WTC11 (cell line): ENCODE measurements at regions not wholly inside any gene's neighbourhood (a gene's known extent, or its start where the extent isn't known, plus 50 kb on each side); places are given as distances from the start of the nearest gene placed in this dataset.

Experiments used
- ATAC-seq: fragments of 200-7000 bp; cut with Tn5 transposase; 2 replicates; pipeline ENCODE4 v1.10.0; 2021; ENCODE audit warnings: mild to moderate bottlenecking, moderate library complexity
- CTCF ChIA-PET: fragments of 300-600 bp; sonication (Branson Sonifier 250); formaldehyde crosslinking; loops from one replicate; lab custom pipeline; 2021; ENCODE audit warnings: antibody characterized with exemption; lab: Charles Lee
- POLR2A ChIA-PET: fragments of 350-600 bp; sonication (Branson Sonifier 250); formaldehyde crosslinking; loops from one replicate; lab custom pipeline; 2021; ENCODE audit warnings: antibody characterized with exemption; lab: Charles Lee
- DNase-seq: peaks from one replicate; pipeline ENCODE4 v3.0.0; 2021; ENCODE audit warnings: low spot score
- H3K27ac Mint-ChIP-seq: 2 replicates; pipeline ENCODE4 v1.8.0; 2021; ENCODE audit warnings: mixed read lengths
- H3K27me3 Mint-ChIP-seq: 2 replicates; pipeline ENCODE4 v1.8.0; 2021; ENCODE audit warnings: low read depth, mild to moderate bottlenecking, moderate library complexity, mixed read lengths
- H3K36me3 Mint-ChIP-seq: 2 replicates; pipeline ENCODE4 v1.8.0; 2021; ENCODE audit warnings: mixed read lengths
- H3K4me1 Mint-ChIP-seq: 2 replicates; pipeline ENCODE4 v1.8.0; 2022; ENCODE audit warnings: mixed read lengths
- H3K4me3 Mint-ChIP-seq: 2 replicates; pipeline ENCODE4 v1.8.0; 2021; ENCODE audit warnings: mild to moderate bottlenecking, moderate library complexity, mixed read lengths
- H3K9me3 Mint-ChIP-seq: 2 replicates; pipeline ENCODE4 v1.8.0; 2021; ENCODE audit warnings: mixed read lengths
- AFF4 ChIP-seq: sonication (generic); formaldehyde crosslinking; IDR thresholded peaks from 2 replicates; pipeline ENCODE4 v1.8.1; 2023; ENCODE audit warnings: mild to moderate bottlenecking, missing genetic modification reagents, borderline replicate concordance
- CTCF ChIP-seq: fragments of 200-600 bp; IDR thresholded peaks from 2 replicates; pipeline ENCODE4 v1.8.0; 2022; ENCODE audit warnings: antibody characterized with exemption
- GRHL2 ChIP-seq: fragments of 250-450 bp; sonication (Bioruptor Pico); IDR thresholded peaks from 2 replicates; pipeline ENCODE4 v1.8.0; 2022; ENCODE audit warnings: mild to moderate bottlenecking, moderate library complexity; ENCODE audit not compliant: insufficient replicate concordance, severe bottlenecking
- IRF2 ChIP-seq: sonication (generic); formaldehyde crosslinking; IDR thresholded peaks from 2 replicates; pipeline ENCODE4 v1.8.0; 2022; ENCODE audit warnings: low read depth, missing genetic modification reagents, borderline replicate concordance
- MYBL2 ChIP-seq: sonication (generic); formaldehyde crosslinking; IDR thresholded peaks from 2 replicates; pipeline ENCODE4 v1.8.1; 2023; ENCODE audit warnings: mild to moderate bottlenecking, moderate library complexity, missing genetic modification reagents
- OVOL2 ChIP-seq: fragments of 250-450 bp; sonication (Bioruptor Pico); IDR thresholded peaks from 2 replicates; pipeline ENCODE4 v1.9.0; 2021; ENCODE audit warnings: mild to moderate bottlenecking, borderline replicate concordance
- ZNF138 ChIP-seq: sonication (generic); formaldehyde crosslinking; conservative IDR thresholded peaks from 2 replicates; pipeline ENCODE4 v1.8.1; 2022; ENCODE audit warnings: mild to moderate bottlenecking, moderate library complexity, missing genetic modification reagents
- ZSCAN18 ChIP-seq: fragments of 250-450 bp; sonication (Bioruptor Pico); IDR thresholded peaks from 2 replicates; pipeline ENCODE4 v2.1.2; 2022; ENCODE audit warnings: mild to moderate bottlenecking, moderate library complexity
- TF ChIP-seq, protein P1 (sequence below): sonication (generic); formaldehyde crosslinking; IDR thresholded peaks from 2 replicates; pipeline ENCODE4 v1.8.1; 2022; ENCODE audit warnings: low read depth, mild to moderate bottlenecking, moderate library complexity, missing genetic modification reagents, borderline replicate concordance
- TF ChIP-seq, protein P2 (sequence below): sonication (generic); formaldehyde crosslinking; IDR thresholded peaks from 2 replicates; pipeline ENCODE4 v1.8.1; 2023; ENCODE audit warnings: mild to moderate bottlenecking, missing genetic modification reagents, moderate library complexity
- TF ChIP-seq, protein P3 (sequence below): sonication (generic); formaldehyde crosslinking; IDR thresholded peaks from 2 replicates; pipeline ENCODE4 v1.8.1; 2023; ENCODE audit warnings: mild to moderate bottlenecking, missing genetic modification reagents, moderate library complexity
- TF ChIP-seq, protein P4 (sequence below): sonication (generic); formaldehyde crosslinking; IDR thresholded peaks from 2 replicates; pipeline ENCODE4 v1.8.1; 2022; ENCODE audit warnings: missing genetic modification reagents, borderline replicate concordance
- TF ChIP-seq, protein P5 (sequence below): sonication (generic); formaldehyde crosslinking; IDR thresholded peaks from 2 replicates; pipeline ENCODE4 v1.8.1; 2023; ENCODE audit warnings: mild to moderate bottlenecking, missing genetic modification reagents

DNA sequence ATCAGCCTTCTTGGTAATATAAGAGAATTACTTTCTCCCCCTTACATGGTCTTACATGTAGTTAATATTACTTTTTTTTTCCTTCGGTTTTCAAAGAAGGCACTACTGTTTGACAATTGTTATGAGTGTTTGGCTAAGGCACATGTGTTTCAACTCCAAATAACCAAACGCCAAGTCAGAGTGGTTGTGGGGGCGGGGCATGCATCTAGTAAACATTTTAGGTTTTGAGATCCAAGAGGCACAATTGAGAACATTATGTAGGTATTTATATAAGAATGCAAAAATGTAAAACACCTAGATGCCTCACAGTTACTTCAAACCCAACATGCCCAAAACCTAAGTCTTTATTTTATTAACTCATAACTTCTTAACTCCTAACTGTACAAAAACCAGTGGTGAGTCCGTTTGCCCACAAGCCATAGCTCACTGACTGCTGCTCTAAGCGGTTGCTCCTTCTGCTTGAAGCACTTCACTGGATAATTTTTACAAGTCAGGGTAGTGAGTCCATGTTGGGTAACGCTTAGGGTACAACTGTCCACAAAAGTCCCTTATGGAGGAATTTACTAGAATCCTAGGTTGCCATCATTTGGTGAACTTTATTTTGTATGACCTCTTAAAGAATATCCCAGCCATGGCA lies 189.9 kb downstream of the HUNK start:
- no peaks in the 10 kb centered on the region for H3K27me3 Mint-ChIP-seq
- TF ChIP-seq, protein P1, sequence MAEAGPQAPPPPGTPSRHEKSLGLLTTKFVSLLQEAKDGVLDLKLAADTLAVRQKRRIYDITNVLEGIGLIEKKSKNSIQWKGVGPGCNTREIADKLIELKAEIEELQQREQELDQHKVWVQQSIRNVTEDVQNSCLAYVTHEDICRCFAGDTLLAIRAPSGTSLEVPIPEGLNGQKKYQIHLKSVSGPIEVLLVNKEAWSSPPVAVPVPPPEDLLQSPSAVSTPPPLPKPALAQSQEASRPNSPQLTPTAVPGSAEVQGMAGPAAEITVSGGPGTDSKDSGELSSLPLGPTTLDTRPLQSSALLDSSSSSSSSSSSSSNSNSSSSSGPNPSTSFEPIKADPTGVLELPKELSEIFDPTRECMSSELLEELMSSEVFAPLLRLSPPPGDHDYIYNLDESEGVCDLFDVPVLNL (CRISPR knock-in tag) = no peak
- TF ChIP-seq IRF2 (CRISPR knock-in tag) = no peak
- H3K36me3 Mint-ChIP-seq = no peaks in the 10 kb centered on the region
- no peak overlapping the region for H3K4me3 Mint-ChIP-seq
- H3K27ac Mint-ChIP-seq = no peak overlapping the region
- CTCF ChIA-PET = no interaction called here
- H3K9me3 Mint-ChIP-seq = peaks cover 10% of the 10 kb centered on the region
- ATAC-seq (no peak), DNase-seq (no peak)
- POLR2A ChIA-PET = no interaction called here
- no peaks in the 10 kb centered on the region for H3K4me1 Mint-ChIP-seq

- H3K36me3 Mint-ChIP-seq = no peaks in the 10 kb centered on the region
- DNase-seq = no peak
- TF ChIP-seq, protein P2, sequence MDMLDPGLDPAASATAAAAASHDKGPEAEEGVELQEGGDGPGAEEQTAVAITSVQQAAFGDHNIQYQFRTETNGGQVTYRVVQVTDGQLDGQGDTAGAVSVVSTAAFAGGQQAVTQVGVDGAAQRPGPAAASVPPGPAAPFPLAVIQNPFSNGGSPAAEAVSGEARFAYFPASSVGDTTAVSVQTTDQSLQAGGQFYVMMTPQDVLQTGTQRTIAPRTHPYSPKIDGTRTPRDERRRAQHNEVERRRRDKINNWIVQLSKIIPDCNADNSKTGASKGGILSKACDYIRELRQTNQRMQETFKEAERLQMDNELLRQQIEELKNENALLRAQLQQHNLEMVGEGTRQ (CRISPR knock-in tag) = no peak
- TF ChIP-seq GRHL2 (CRISPR knock-in tag) (no peak), AFF4 (CRISPR knock-in tag) (no peak)
- no peaks in the 10 kb centered on the region for H3K27me3 Mint-ChIP-seq
- H3K4me1 Mint-ChIP-seq = no peaks in the 10 kb centered on the region
- H3K4me3 Mint-ChIP-seq = no peak overlapping the region
- ChIA-PET CTCF (no interaction called here), POLR2A (no interaction called here)
- ATAC-seq = no peak
- no peak overlapping the region for H3K27ac Mint-ChIP-seq
- H3K9me3 Mint-ChIP-seq = peaks cover 10% of the 10 kb centered on the region
These were observed 188.9 kb downstream of the HUNK start for GRCh38 chr21:32061729-32062128.

DNA sequence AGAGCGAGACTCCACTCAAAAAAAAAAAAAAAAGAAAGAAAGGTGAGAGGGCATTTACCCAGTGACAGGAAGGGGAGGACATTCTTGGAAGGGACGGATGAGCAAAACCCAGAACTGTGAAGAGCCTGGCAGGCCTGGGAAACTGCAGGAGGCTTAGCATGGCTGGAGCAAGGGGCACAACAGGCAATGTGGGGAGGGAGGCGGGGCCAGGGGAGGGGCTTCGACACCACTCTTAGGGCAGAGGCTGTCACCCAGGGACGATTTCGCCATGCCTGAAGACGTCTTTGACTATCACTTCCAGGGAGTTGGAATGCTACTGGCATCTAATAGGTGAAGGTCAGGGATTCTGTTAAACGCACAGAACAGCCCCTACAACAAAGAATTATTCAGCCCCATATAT lies 184.0 kb downstream of the HUNK start:
- ChIA-PET POLR2A (no interaction called here), CTCF (no interaction called here)
- H3K27ac Mint-ChIP-seq = no peak overlapping the region
- no peak overlapping the region for H3K4me3 Mint-ChIP-seq
- ATAC-seq (peak; percentile 97), DNase-seq (peak; percentile 73)
- H3K27me3 Mint-ChIP-seq = no peaks in the 10 kb centered on the region
- no peaks in the 10 kb centered on the region for H3K4me1 Mint-ChIP-seq
- no peaks in the 10 kb centered on the region for H3K36me3 Mint-ChIP-seq
- H3K9me3 Mint-ChIP-seq = peaks cover 22% of the 10 kb centered on the region
- TF ChIP-seq OVOL2 (CRISPR knock-in tag) = no peak
- TF ChIP-seq, protein P3, sequence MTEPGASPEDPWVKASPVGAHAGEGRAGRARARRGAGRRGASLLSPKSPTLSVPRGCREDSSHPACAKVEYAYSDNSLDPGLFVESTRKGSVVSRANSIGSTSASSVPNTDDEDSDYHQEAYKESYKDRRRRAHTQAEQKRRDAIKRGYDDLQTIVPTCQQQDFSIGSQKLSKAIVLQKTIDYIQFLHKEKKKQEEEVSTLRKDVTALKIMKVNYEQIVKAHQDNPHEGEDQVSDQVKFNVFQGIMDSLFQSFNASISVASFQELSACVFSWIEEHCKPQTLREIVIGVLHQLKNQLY = no peak
- TF ChIP-seq CTCF = no peak
- TF ChIP-seq ZSCAN18 (CRISPR knock-in tag) = no peak
- TF ChIP-seq, protein P4, sequence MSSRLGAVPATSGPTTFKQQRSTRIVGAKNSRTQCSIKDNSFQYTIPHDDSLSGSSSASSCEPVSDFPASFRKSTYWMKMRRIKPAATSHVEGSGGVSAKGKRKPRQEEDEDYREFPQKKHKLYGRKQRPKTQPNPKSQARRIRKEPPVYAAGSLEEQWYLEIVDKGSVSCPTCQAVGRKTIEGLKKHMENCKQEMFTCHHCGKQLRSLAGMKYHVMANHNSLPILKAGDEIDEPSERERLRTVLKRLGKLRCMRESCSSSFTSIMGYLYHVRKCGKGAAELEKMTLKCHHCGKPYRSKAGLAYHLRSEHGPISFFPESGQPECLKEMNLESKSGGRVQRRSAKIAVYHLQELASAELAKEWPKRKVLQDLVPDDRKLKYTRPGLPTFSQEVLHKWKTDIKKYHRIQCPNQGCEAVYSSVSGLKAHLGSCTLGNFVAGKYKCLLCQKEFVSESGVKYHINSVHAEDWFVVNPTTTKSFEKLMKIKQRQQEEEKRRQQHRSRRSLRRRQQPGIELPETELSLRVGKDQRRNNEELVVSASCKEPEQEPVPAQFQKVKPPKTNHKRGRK (CRISPR knock-in tag) = no peak
- no peak for TF ChIP-seq MYBL2
- TF ChIP-seq ZNF138 = no peak
- TF ChIP-seq, protein P5, sequence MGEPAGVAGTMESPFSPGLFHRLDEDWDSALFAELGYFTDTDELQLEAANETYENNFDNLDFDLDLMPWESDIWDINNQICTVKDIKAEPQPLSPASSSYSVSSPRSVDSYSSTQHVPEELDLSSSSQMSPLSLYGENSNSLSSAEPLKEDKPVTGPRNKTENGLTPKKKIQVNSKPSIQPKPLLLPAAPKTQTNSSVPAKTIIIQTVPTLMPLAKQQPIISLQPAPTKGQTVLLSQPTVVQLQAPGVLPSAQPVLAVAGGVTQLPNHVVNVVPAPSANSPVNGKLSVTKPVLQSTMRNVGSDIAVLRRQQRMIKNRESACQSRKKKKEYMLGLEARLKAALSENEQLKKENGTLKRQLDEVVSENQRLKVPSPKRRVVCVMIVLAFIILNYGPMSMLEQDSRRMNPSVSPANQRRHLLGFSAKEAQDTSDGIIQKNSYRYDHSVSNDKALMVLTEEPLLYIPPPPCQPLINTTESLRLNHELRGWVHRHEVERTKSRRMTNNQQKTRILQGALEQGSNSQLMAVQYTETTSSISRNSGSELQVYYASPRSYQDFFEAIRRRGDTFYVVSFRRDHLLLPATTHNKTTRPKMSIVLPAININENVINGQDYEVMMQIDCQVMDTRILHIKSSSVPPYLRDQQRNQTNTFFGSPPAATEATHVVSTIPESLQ (CRISPR knock-in tag) = no peak
